Panc1 (cell line): ENCODE measurements at regions not wholly inside any gene's neighbourhood (a gene's known extent, or its start where the extent isn't known, plus 50 kb on each side); places are given as distances from the start of the nearest gene placed in this dataset.

Experiments used
- CTCF ChIP-seq: fragments of 450-650 bp; IDR thresholded peaks from 2 replicates; pipeline ENCODE4 v1.5.1; 2017; ENCODE audit warnings: mild to moderate bottlenecking
- REST ChIP-seq, 2 experiments: IDR thresholded peaks; 2 replicates each; pipeline ENCODE4 v1.6.1; 2011 to 2012; ENCODE audit warnings: low read depth in 2 of 2, control low read depth in 1 of 2, low read length in 1 of 2, mild to moderate bottlenecking in 1 of 2, moderate library complexity in 1 of 2; ENCODE audit not compliant: insufficient read depth in 1 of 2

GRCh38 chr15:98196371-98196770, 235.9 kb downstream of the ARRDC4 start:
- TF ChIP-seq CTCF, result no peak
- no peak for TF ChIP-seq REST (IDR thresholded peaks at IDR 0.05; ENCODE audit: insufficient read depth in 1 of 2, low read depth in 2 of 2, low read length in 1 of 2)
